Astrocyte (in vitro differentiated cells and primary cell): ENCODE measurements at regions not wholly inside any gene's neighbourhood (a gene's known extent, or its start where the extent isn't known, plus 50 kb on each side); places are given as distances from the start of the nearest gene placed in this dataset.

Source experiments
- DNase-seq: peaks from one replicate; pipeline ENCODE4 v3.0.0-alpha.2; 2010; ENCODE audit warnings: low read depth
- FAIRE-seq: peaks from 2 replicates; lab custom pipeline; 2011; peaks lifted over from hg19 to GRCh38; lab: Jason Lieb, UNC
- H2AFZ ChIP-seq: 2 replicates; pipeline ENCODE4 v1.6.0; 2012; ENCODE audit warnings: low read depth, low read length, inconsistent platforms
- H3K27ac ChIP-seq: 2 replicates; pipeline ENCODE4 v1.5.1; 2011; ENCODE audit warnings: low read depth, low read length, inconsistent platforms
- H3K27me3 ChIP-seq: 2 replicates; pipeline ENCODE4 v1.6.0; 2011; ENCODE audit warnings: low read length, inconsistent platforms; ENCODE audit not compliant: insufficient read depth
- H3K36me3 ChIP-seq: 2 replicates; pipeline ENCODE4 v1.5.1; 2011; ENCODE audit warnings: low read length, inconsistent platforms; ENCODE audit not compliant: insufficient read depth
- H3K4me1 ChIP-seq: 2 replicates; pipeline ENCODE4 v1.5.1; 2011; ENCODE audit warnings: low read length, inconsistent platforms; ENCODE audit not compliant: insufficient read depth
- H3K4me2 ChIP-seq: 2 replicates; pipeline ENCODE4 v1.6.0; 2012; ENCODE audit warnings: low read length, inconsistent platforms
- H3K4me3 ChIP-seq: 2 replicates; pipeline ENCODE4 v1.5.1; 2011; ENCODE audit warnings: low read depth, mild to moderate bottlenecking, low read length, inconsistent platforms; ENCODE audit not compliant: insufficient read depth
- H3K79me2 ChIP-seq: 2 replicates; pipeline ENCODE4 v1.6.0; 2012; ENCODE audit warnings: mild to moderate bottlenecking, low read length, inconsistent platforms; ENCODE audit not compliant: insufficient read depth
- H3K9ac ChIP-seq: 2 replicates; pipeline ENCODE4 v1.6.0; 2012; ENCODE audit warnings: mild to moderate bottlenecking, low read length, inconsistent platforms
- H3K9me3 ChIP-seq: 2 replicates; pipeline ENCODE4 v1.5.1; 2012; ENCODE audit warnings: low read depth, mild to moderate bottlenecking, low read length, inconsistent platforms; ENCODE audit not compliant: insufficient read depth
- H4K20me1 ChIP-seq: 2 replicates; pipeline ENCODE4 v1.6.0; 2012; ENCODE audit warnings: low read length, inconsistent platforms; ENCODE audit not compliant: insufficient read depth
- H3K27ac Mint-ChIP-seq: one replicate; pipeline ENCODE4 v1.8.0; 2021; ENCODE audit warnings: mild to moderate bottlenecking, mixed read lengths; ENCODE audit not compliant: unreplicated experiment
- H3K27me3 Mint-ChIP-seq: one replicate; pipeline ENCODE4 v1.8.0; 2021; ENCODE audit warnings: low read depth, mixed read lengths; ENCODE audit not compliant: unreplicated experiment
- H3K36me3 Mint-ChIP-seq: one replicate; pipeline ENCODE4 v1.8.0; 2021; ENCODE audit warnings: low read depth, mixed read lengths; ENCODE audit not compliant: unreplicated experiment
- H3K4me1 Mint-ChIP-seq: one replicate; pipeline ENCODE4 v1.8.0; 2021; ENCODE audit warnings: low read depth, mixed read lengths; ENCODE audit not compliant: unreplicated experiment
- H3K4me3 Mint-ChIP-seq: one replicate; pipeline ENCODE4 v1.8.0; 2021; ENCODE audit warnings: mild to moderate bottlenecking, moderate library complexity, mixed read lengths; ENCODE audit not compliant: unreplicated experiment
- H3K9me3 Mint-ChIP-seq: one replicate; pipeline ENCODE4 v1.8.0; 2021; ENCODE audit warnings: mild to moderate bottlenecking, mixed read lengths; ENCODE audit not compliant: unreplicated experiment
- CTCF ChIP-seq: IDR thresholded peaks from 2 replicates; pipeline ENCODE4 v1.5.1; 2011; ENCODE audit warnings: low read depth, mild to moderate bottlenecking, inconsistent platforms, low read length, moderate library complexity; ENCODE audit not compliant: insufficient read depth
- EZH2 ChIP-seq: IDR thresholded peaks from 2 replicates; pipeline ENCODE4 v1.6.1; 2012; ENCODE audit warnings: mild to moderate bottlenecking, low read length, inconsistent platforms; ENCODE audit not compliant: insufficient read depth

- no peaks in the 10 kb centered on the region for H3K79me2 ChIP-seq
- no peak for FAIRE-seq
- no peak overlapping the region for H2AFZ ChIP-seq
- H3K36me3 ChIP-seq = no peaks in the 10 kb centered on the region
- no peak overlapping the region for H3K4me3 ChIP-seq
- DNase-seq = no peak
- H3K27me3 Mint-ChIP-seq = peaks cover 6% of the 10 kb centered on the region
- no peaks in the 10 kb centered on the region for H4K20me1 ChIP-seq
- H3K4me3 Mint-ChIP-seq = no peak overlapping the region
- H3K4me1 ChIP-seq = no peaks in the 10 kb centered on the region
- H3K9me3 Mint-ChIP-seq = peaks cover 3% of the 10 kb centered on the region
- no peak overlapping the region for H3K27ac Mint-ChIP-seq
- no peak overlapping the region for H3K4me2 ChIP-seq
- H3K4me1 Mint-ChIP-seq = no peaks in the 10 kb centered on the region
- H3K27ac ChIP-seq = no peak overlapping the region
- no peaks in the 10 kb centered on the region for H3K27me3 ChIP-seq
- no peaks in the 10 kb centered on the region for H3K9me3 ChIP-seq
- H3K9ac ChIP-seq = no peak overlapping the region
- TF ChIP-seq EZH2 = no peak
- no peak for TF ChIP-seq CTCF
- no peaks in the 10 kb centered on the region for H3K36me3 Mint-ChIP-seq
These were observed 182.3 kb upstream of the CDYL start for GRCh38 chr6:4593951-4594350.

GRCh38 chr6:4592026-4592425 lies 184.2 kb upstream of the CDYL start:
- Histone ChIP-seq H3K4me2 (no peak overlapping the region), H3K4me3 (no peak overlapping the region), H2AFZ (no peak overlapping the region), H3K27me3 (no peaks in the 10 kb centered on the region), H3K27ac (no peak overlapping the region), H4K20me1 (no peaks in the 10 kb centered on the region), H3K9me3 (no peaks in the 10 kb centered on the region), H3K79me2 (no peaks in the 10 kb centered on the region), H3K9ac (no peak overlapping the region), H3K36me3 (no peaks in the 10 kb centered on the region), H3K4me1 (no peaks in the 10 kb centered on the region)
- peaks cover 6% of the 10 kb centered on the region for H3K9me3 Mint-ChIP-seq
- no peaks in the 10 kb centered on the region for H3K36me3 Mint-ChIP-seq
- TF ChIP-seq CTCF (no peak), EZH2 (no peak)
- H3K4me1 Mint-ChIP-seq = no peaks in the 10 kb centered on the region
- H3K4me3 Mint-ChIP-seq = no peak overlapping the region
- FAIRE-seq (no peak), DNase-seq (no peak)
- peaks cover 12% of the 10 kb centered on the region for H3K27me3 Mint-ChIP-seq
- no peak overlapping the region for H3K27ac Mint-ChIP-seq

GRCh38 chr6:4591218-4591617 lies 185.0 kb upstream of the CDYL start:
- Histone ChIP-seq H3K27me3 (no peaks in the 10 kb centered on the region), H2AFZ (no peak overlapping the region), H3K9ac (no peak overlapping the region), H3K9me3 (no peaks in the 10 kb centered on the region), H4K20me1 (no peaks in the 10 kb centered on the region), H3K4me3 (no peak overlapping the region), H3K4me1 (no peaks in the 10 kb centered on the region), H3K79me2 (no peaks in the 10 kb centered on the region), H3K4me2 (no peak overlapping the region), H3K36me3 (no peaks in the 10 kb centered on the region), H3K27ac (no peak overlapping the region)
- Mint-ChIP-seq H3K4me3 (no peak overlapping the region), H3K36me3 (no peaks in the 10 kb centered on the region), H3K9me3 (peaks cover 6% of the 10 kb centered on the region), H3K4me1 (no peaks in the 10 kb centered on the region), H3K27ac (no peak overlapping the region), H3K27me3 (peaks cover 12% of the 10 kb centered on the region)
- DNase-seq (no peak), FAIRE-seq (no peak)
- TF ChIP-seq EZH2 (no peak), CTCF (no peak)
